CD14-positive monocyte (primary cell): ENCODE measurements at regions not wholly inside any gene's neighbourhood (a gene's known extent, or its start where the extent isn't known, plus 50 kb on each side); places are given as distances from the start of the nearest gene placed in this dataset.

Source experiments
- DNase-seq, 3 donors: peaks; one replicate each; pipeline ENCODE4 v3.0.0-alpha.2; 2011 to 2022
- H2AFZ ChIP-seq: 2 replicates; pipeline ENCODE4 v1.6.0; 2012; ENCODE audit warnings: mild to moderate bottlenecking, low read depth, low read length, inconsistent platforms; ENCODE audit not compliant: insufficient read depth, poor library complexity, severe bottlenecking
- H3K27ac ChIP-seq, 2 donors: 1 replicate in 1 of 2; 2 replicates in 1 of 2; pipeline ENCODE4 v1.5.1; 2012 to 2013; ENCODE audit warnings: low read length in 2 of 2, control low read depth in 1 of 2, inconsistent platforms in 1 of 2, low read depth in 1 of 2, mild to moderate bottlenecking in 1 of 2
- H3K27me3 ChIP-seq, 2 donors: one replicate each; pipeline versions ENCODE4 v1.6.0 to v1.6.1; 2011 to 2013; ENCODE audit warnings: low read length in 2 of 2; ENCODE audit not compliant: control insufficient read depth in 2 of 2, insufficient read depth in 2 of 2
- H3K36me3 ChIP-seq, 2 donors: replicated peaks in 1 of 2; 1 replicate in 1 of 2; 2 replicates in 1 of 2; pipeline versions ENCODE4 v1.5.1 to v1.6.1; 2012 to 2013; ENCODE audit warnings: low read length in 2 of 2, control low read depth in 1 of 2, inconsistent platforms in 1 of 2, mild to moderate bottlenecking in 1 of 2; ENCODE audit not compliant: insufficient read depth in 2 of 2, control insufficient read depth in 1 of 2
- H3K4me1 ChIP-seq, 2 donors: 1 replicate in 1 of 2; 2 replicates in 1 of 2; pipeline versions ENCODE4 v1.5.1 to v1.6.1; 2012 to 2013; ENCODE audit warnings: low read length in 2 of 2, control low read depth in 1 of 2, inconsistent platforms in 1 of 2, mild to moderate bottlenecking in 1 of 2, moderate library complexity in 1 of 2; ENCODE audit not compliant: insufficient read depth in 2 of 2, control insufficient read depth in 1 of 2
- H3K4me2 ChIP-seq: replicated peaks from 2 replicates; pipeline ENCODE3; 2012; ENCODE audit warnings: low read length, moderate library complexity, mild to moderate bottlenecking; ENCODE audit not compliant: poor library complexity, severe bottlenecking; ENCODE audit errors: extremely low read depth
- H3K4me3 ChIP-seq, 3 experiments: fragments of 200-600 bp in 1 of 3; sonication (generic) in 1 of 3; replicated peaks in 1 of 3; 1 replicate in 2 of 3; 2 replicates in 1 of 3; pipeline ENCODE4 v1.5.1; 2011 to 2013; ENCODE audit warnings: low read length in 3 of 3, mild to moderate bottlenecking in 3 of 3, control low read depth in 2 of 3, low read depth in 2 of 3, inconsistent platforms in 1 of 3, moderate library complexity in 1 of 3
- H3K79me2 ChIP-seq: 2 replicates; pipeline ENCODE4 v1.6.0; 2012; ENCODE audit warnings: mild to moderate bottlenecking, control low read depth, inconsistent platforms, low read length, moderate library complexity; ENCODE audit not compliant: insufficient read depth
- H3K9ac ChIP-seq: 2 replicates; pipeline ENCODE4 v1.6.0; 2017; ENCODE audit warnings: low read length, mild to moderate bottlenecking; ENCODE audit not compliant: insufficient read depth, poor library complexity, severe bottlenecking
- H3K9me3 ChIP-seq, 2 donors: replicated peaks in 1 of 2; 1 replicate in 1 of 2; 2 replicates in 1 of 2; pipeline versions ENCODE4 v1.5.1 to v1.6.1; 2012 to 2013; ENCODE audit warnings: low read length in 2 of 2, control low read depth in 1 of 2; ENCODE audit not compliant: control insufficient read depth in 1 of 2, insufficient read depth in 1 of 2
- H4K20me1 ChIP-seq: 2 replicates; pipeline ENCODE4 v1.6.0; 2012; ENCODE audit warnings: mild to moderate bottlenecking, low read length, control low read depth, moderate library complexity; ENCODE audit not compliant: insufficient read depth
- H3K27ac Mint-ChIP-seq, 7 donors: one replicate each; pipeline ENCODE4 v1.8.0; 2020; ENCODE audit warnings: mild to moderate bottlenecking in 7 of 7, mixed read lengths in 7 of 7, moderate library complexity in 6 of 7, inconsistent platforms in 2 of 7
- H3K27me3 Mint-ChIP-seq, 3 donors: one replicate each; pipeline ENCODE4 v1.8.0; 2021 to 2022; ENCODE audit warnings: low read depth in 3 of 3, mild to moderate bottlenecking in 3 of 3, mixed read lengths in 3 of 3, moderate library complexity in 3 of 3, inconsistent platforms in 1 of 3
- H3K36me3 Mint-ChIP-seq, 2 donors: one replicate each; pipeline ENCODE4 v1.8.0; 2020; ENCODE audit warnings: mixed read lengths in 2 of 2, inconsistent platforms in 1 of 2, mild to moderate bottlenecking in 1 of 2
- H3K4me1 Mint-ChIP-seq: one replicate; pipeline ENCODE4 v1.8.0; 2020; ENCODE audit warnings: mild to moderate bottlenecking, mixed read lengths
- H3K4me3 Mint-ChIP-seq, 2 donors: one replicate each; pipeline ENCODE4 v1.8.0; 2020; ENCODE audit warnings: mild to moderate bottlenecking in 2 of 2, mixed read lengths in 2 of 2, moderate library complexity in 1 of 2
- H3K9me3 Mint-ChIP-seq, 7 donors: one replicate each; pipeline ENCODE4 v1.8.0; 2020 to 2022; ENCODE audit warnings: mixed read lengths in 7 of 7, mild to moderate bottlenecking in 6 of 7, moderate library complexity in 6 of 7, inconsistent platforms in 2 of 7
- CTCF ChIP-seq: fragments of 200-600 bp; IDR thresholded peaks from one replicate; pipeline ENCODE4 v1.8.0; 2022; ENCODE audit warnings: antibody characterized with exemption, mild to moderate bottlenecking
- whole genome bisulfite sequencing: methylation state at CpG from one replicate; pipeline ENCODE4 v1.1.5; 2013; ENCODE audit warnings: missing lambda C conversion rate; ENCODE audit not compliant: insufficient coverage; 5-methylcytosine and 5-hydroxymethylcytosine counted together
- intact Hi-C, 2 donors: fragments of 100-400 bp; cut with micrococcal nuclease; formaldehyde crosslinking; loops; one replicate each; pipeline versions ENCODE4 v1.15.0 to v1.15.1; 2023

- Mint-ChIP-seq H3K36me3 (no peaks in the 10 kb centered on the region), H3K27ac (no peak overlapping the region), H3K9me3 (peaks cover 4 to 8% (median 5%) of the 10 kb centered on the region in 7 donors), H3K4me1 (no peaks in the 10 kb centered on the region), H3K4me3 (no peak overlapping the region), H3K27me3 (peaks cover 0 to 2% (median 0%) of the 10 kb centered on the region in 3 donors)
- no peaks in the 10 kb centered on the region for H3K36me3 ChIP-seq
- no CpG with 5 or more reads among the region's 2 CpGs for WGBS
- no peak overlapping the region for H2AFZ ChIP-seq
- H3K9ac ChIP-seq: no peak overlapping the region
- no peak overlapping the region for H3K27ac ChIP-seq
- H3K9me3 ChIP-seq: peaks cover 0 to 5% of the 10 kb centered on the region in 2 donors
- intact Hi-C loops: no loop called here
- no peak overlapping the region for H3K4me2 ChIP-seq
- no peak for TF ChIP-seq CTCF
- H3K4me3 ChIP-seq: no peak overlapping the region
- no peaks in the 10 kb centered on the region for H3K27me3 ChIP-seq
- no peak for DNase-seq
- no peaks in the 10 kb centered on the region for H3K4me1 ChIP-seq
- no peaks in the 10 kb centered on the region for H4K20me1 ChIP-seq
- no peaks in the 10 kb centered on the region for H3K79me2 ChIP-seq
Measured at GRCh38 chr10:89869592-89870156, 168.3 kb downstream of the KIF20B start.

- Histone ChIP-seq H3K36me3 (no peaks in the 10 kb centered on the region), H3K27ac (no peak overlapping the region), H3K79me2 (no peaks in the 10 kb centered on the region), H3K9ac (no peak overlapping the region), H3K4me2 (no peak overlapping the region), H2AFZ (no peak overlapping the region), H3K27me3 (no peaks in the 10 kb centered on the region), H3K4me3 (no peak overlapping the region), H4K20me1 (no peaks in the 10 kb centered on the region), H3K9me3 (peaks cover 0 to 5% of the 10 kb centered on the region in 2 donors), H3K4me1 (no peaks in the 10 kb centered on the region)
- Mint-ChIP-seq H3K9me3 (peaks cover 4 to 14% (median 5%) of the 10 kb centered on the region in 7 donors), H3K4me3 (no peak overlapping the region), H3K4me1 (no peaks in the 10 kb centered on the region), H3K27me3 (peaks cover 0 to 2% (median 0%) of the 10 kb centered on the region in 3 donors), H3K27ac (no peak overlapping the region), H3K36me3 (no peaks in the 10 kb centered on the region)
- intact Hi-C loops: no loop called here
- no peak for DNase-seq
- no peak for TF ChIP-seq CTCF
- WGBS: no CpG with 5 or more reads among the region's 2 CpGs
Measured at GRCh38 chr10:89870936-89871335, 169.5 kb downstream of the KIF20B start.
